PFSK-1 (cell line): ENCODE measurements at regions not wholly inside any gene's neighbourhood (a gene's known extent, or its start where the extent isn't known, plus 50 kb on each side); places are given as distances from the start of the nearest gene placed in this dataset.

Source experiments
- FOXP2 ChIP-seq: optimal IDR thresholded peaks from 2 replicates; pipeline ENCODE3; 2011; ENCODE audit warnings: borderline replicate concordance, control low read depth, inconsistent platforms; ENCODE audit not compliant: insufficient read depth; ENCODE audit errors: extremely low read length, extremely low read depth
- POLR2AphosphoS5 ChIP-seq: IDR thresholded peaks from 2 replicates; pipeline ENCODE4 v1.6.1; 2012; ENCODE audit warnings: low read depth, mild to moderate bottlenecking, control low read depth, low read length, moderate library complexity
- REST ChIP-seq, 2 experiments: IDR thresholded peaks; 2 replicates each; pipeline versions ENCODE4 v1.6.1 to v1.8.0; 2011 to 2012; ENCODE audit warnings: low read depth in 2 of 2, low read length in 2 of 2, control low read depth in 1 of 2, inconsistent platforms in 1 of 2, mild to moderate bottlenecking in 1 of 2, moderate library complexity in 1 of 2; ENCODE audit not compliant: insufficient read depth in 1 of 2
- SIN3A ChIP-seq: IDR thresholded peaks from 2 replicates; pipeline ENCODE4 v1.6.1; 2012; ENCODE audit warnings: mild to moderate bottlenecking, low read length, moderate library complexity, borderline replicate concordance; ENCODE audit not compliant: insufficient read depth
- TAF1 ChIP-seq: IDR thresholded peaks from 2 replicates; pipeline ENCODE4 v1.6.1; 2012; ENCODE audit warnings: low read length, control low read depth, borderline replicate concordance; ENCODE audit not compliant: insufficient read depth

- no peak for TF ChIP-seq SIN3A
- no peak for TF ChIP-seq POLR2AphosphoS5
- no peak for TF ChIP-seq TAF1
- TF ChIP-seq REST (IDR thresholded peaks at IDR 0.05; ENCODE audit: insufficient read depth in 1 of 2, low read depth in 2 of 2, low read length in 2 of 2), result no peak
- TF ChIP-seq FOXP2, result no peak
Observed at GRCh38 chr5:13359344-13359743, 585.1 kb downstream of the DNAH5 start.

GRCh38 chr5:13358342-13358741, 586.1 kb downstream of the DNAH5 start:
- TF ChIP-seq POLR2AphosphoS5 (no peak), FOXP2 (no peak), SIN3A (no peak), TAF1 (no peak), REST (IDR thresholded peaks at IDR 0.05; ENCODE audit: insufficient read depth in 1 of 2, low read depth in 2 of 2, low read length in 2 of 2) (no peak)

GRCh38 chr5:13357929-13358328, 586.6 kb downstream of the DNAH5 start:
- TF ChIP-seq FOXP2, result no peak
- TF ChIP-seq REST (IDR thresholded peaks at IDR 0.05; ENCODE audit: insufficient read depth in 1 of 2, low read depth in 2 of 2, low read length in 2 of 2), result no peak
- TF ChIP-seq TAF1, result no peak
- TF ChIP-seq SIN3A, result no peak
- no peak for TF ChIP-seq POLR2AphosphoS5

- no peak for TF ChIP-seq TAF1
- TF ChIP-seq SIN3A, result no peak
- TF ChIP-seq POLR2AphosphoS5, result no peak
- TF ChIP-seq REST (IDR thresholded peaks at IDR 0.05; ENCODE audit: insufficient read depth in 1 of 2, low read depth in 2 of 2, low read length in 2 of 2), result no peak
- TF ChIP-seq FOXP2, result no peak
Observed at GRCh38 chr5:13356226-13356625, 588.3 kb downstream of the DNAH5 start.

- no peak for TF ChIP-seq REST (IDR thresholded peaks at IDR 0.05; ENCODE audit: insufficient read depth in 1 of 2, low read depth in 2 of 2, low read length in 2 of 2)
- no peak for TF ChIP-seq FOXP2
- no peak for TF ChIP-seq TAF1
- no peak for TF ChIP-seq POLR2AphosphoS5
- no peak for TF ChIP-seq SIN3A
Observed at GRCh38 chr5:13354611-13355010, 589.9 kb downstream of the DNAH5 start.
